ENCODE measurements at regions not wholly inside any gene's neighbourhood (a gene's known extent, or its start where the extent isn't known, plus 50 kb on each side); places are given as distances from the start of the nearest gene placed in this dataset.

GRCh38 chr14:65336191-65336591 lies 76.3 kb upstream of the FUT8 start:
- Histone ChIP-seq H3K27me3 (ENCODE audit: control insufficient read depth, insufficient read depth, low read length) (peaks cover 46% of the 10 kb centered on the region), H3K36me3 (ENCODE audit: control insufficient read depth, insufficient read depth, low read length) (no peaks in the 10 kb centered on the region), H3K9ac (ENCODE audit: low read depth, low read length) (no peak overlapping the region), H3K4me3 (ENCODE audit: low read depth, low read length) (no peak overlapping the region), H3K4me1 (ENCODE audit: control insufficient read depth, insufficient read depth, low read length) (peaks cover 28% of the 10 kb centered on the region), H3K9me3 (ENCODE audit: control insufficient read depth, insufficient read depth, low read length) (no peaks in the 10 kb centered on the region), H3K27ac (ENCODE audit: low read depth, low read length) (no peak overlapping the region)

GRCh38 chr14:65339866-65340265 lies 72.7 kb upstream of the FUT8 start:
- no peak overlapping the region for H3K4me3 ChIP-seq (ENCODE audit: low read depth, low read length)
- H3K27ac ChIP-seq (ENCODE audit: low read depth, low read length): no peak overlapping the region
- peaks cover 26% of the 10 kb centered on the region for H3K27me3 ChIP-seq (ENCODE audit: control insufficient read depth, insufficient read depth, low read length)
- H3K4me1 ChIP-seq (ENCODE audit: control insufficient read depth, insufficient read depth, low read length): peaks cover 15% of the 10 kb centered on the region
- H3K9me3 ChIP-seq (ENCODE audit: control insufficient read depth, insufficient read depth, low read length): no peaks in the 10 kb centered on the region
- H3K36me3 ChIP-seq (ENCODE audit: control insufficient read depth, insufficient read depth, low read length): no peaks in the 10 kb centered on the region
- no peak overlapping the region for H3K9ac ChIP-seq (ENCODE audit: low read depth, low read length)

GRCh38 chr14:65344011-65344410 lies 68.5 kb upstream of the FUT8 start:
- Histone ChIP-seq H3K4me1 (ENCODE audit: control insufficient read depth, insufficient read depth, low read length) (no peaks in the 10 kb centered on the region; the same call in 1 of the 2 replicates), H3K4me3 (ENCODE audit: low read depth, low read length) (no peak overlapping the region), H3K9me3 (ENCODE audit: control insufficient read depth, insufficient read depth, low read length) (no peaks in the 10 kb centered on the region), H3K27ac (ENCODE audit: low read depth, low read length) (no peak overlapping the region), H3K36me3 (ENCODE audit: control insufficient read depth, insufficient read depth, low read length) (no peaks in the 10 kb centered on the region), H3K9ac (ENCODE audit: low read depth, low read length) (no peak overlapping the region), H3K27me3 (ENCODE audit: control insufficient read depth, insufficient read depth, low read length) (no peaks in the 10 kb centered on the region)

GRCh38 chr14:65345266-65345665 lies 67.3 kb upstream of the FUT8 start:
- no peaks in the 10 kb centered on the region for H3K9me3 ChIP-seq (ENCODE audit: control insufficient read depth, insufficient read depth, low read length)
- no peaks in the 10 kb centered on the region for H3K27me3 ChIP-seq (ENCODE audit: control insufficient read depth, insufficient read depth, low read length)
- H3K9ac ChIP-seq (ENCODE audit: low read depth, low read length): no peak overlapping the region
- no peak overlapping the region for H3K27ac ChIP-seq (ENCODE audit: low read depth, low read length)
- H3K4me3 ChIP-seq (ENCODE audit: low read depth, low read length): no peak overlapping the region
- H3K36me3 ChIP-seq (ENCODE audit: control insufficient read depth, insufficient read depth, low read length): no peaks in the 10 kb centered on the region
- no peaks in the 10 kb centered on the region; the same call in 1 of the 2 replicates for H3K4me1 ChIP-seq (ENCODE audit: control insufficient read depth, insufficient read depth, low read length)

- Histone ChIP-seq H3K27ac (ENCODE audit: low read depth, low read length) (no peak overlapping the region), H3K9me3 (ENCODE audit: control insufficient read depth, insufficient read depth, low read length) (no peaks in the 10 kb centered on the region), H3K4me1 (ENCODE audit: control insufficient read depth, insufficient read depth, low read length) (no peaks in the 10 kb centered on the region; the same call in 1 of the 2 replicates), H3K36me3 (ENCODE audit: control insufficient read depth, insufficient read depth, low read length) (no peaks in the 10 kb centered on the region), H3K9ac (ENCODE audit: low read depth, low read length) (no peak overlapping the region), H3K4me3 (ENCODE audit: low read depth, low read length) (no peak overlapping the region), H3K27me3 (ENCODE audit: control insufficient read depth, insufficient read depth, low read length) (no peaks in the 10 kb centered on the region)
These were observed 66.1 kb upstream of the FUT8 start for GRCh38 chr14:65346474-65346873.

- no peak overlapping the region for H3K4me3 ChIP-seq (ENCODE audit: low read depth, low read length)
- no peaks in the 10 kb centered on the region for H3K27me3 ChIP-seq (ENCODE audit: control insufficient read depth, insufficient read depth, low read length)
- no peak overlapping the region for H3K27ac ChIP-seq (ENCODE audit: low read depth, low read length)
- no peaks in the 10 kb centered on the region for H3K9me3 ChIP-seq (ENCODE audit: control insufficient read depth, insufficient read depth, low read length)
- no peaks in the 10 kb centered on the region for H3K36me3 ChIP-seq (ENCODE audit: control insufficient read depth, insufficient read depth, low read length)
- no peaks in the 10 kb centered on the region; the same call in 1 of the 2 replicates for H3K4me1 ChIP-seq (ENCODE audit: control insufficient read depth, insufficient read depth, low read length)
- H3K9ac ChIP-seq (ENCODE audit: low read depth, low read length): no peak overlapping the region
These were observed 65.6 kb upstream of the FUT8 start for GRCh38 chr14:65346895-65347294.

GRCh38 chr14:65348137-65348536 lies 64.4 kb upstream of the FUT8 start:
- no peak overlapping the region for H3K27ac ChIP-seq (ENCODE audit: low read depth, low read length)
- H3K4me1 ChIP-seq (ENCODE audit: control insufficient read depth, insufficient read depth, low read length): no peaks in the 10 kb centered on the region; the same call in 1 of the 2 replicates
- no peaks in the 10 kb centered on the region for H3K9me3 ChIP-seq (ENCODE audit: control insufficient read depth, insufficient read depth, low read length)
- no peaks in the 10 kb centered on the region for H3K36me3 ChIP-seq (ENCODE audit: control insufficient read depth, insufficient read depth, low read length)
- H3K27me3 ChIP-seq (ENCODE audit: control insufficient read depth, insufficient read depth, low read length): no peaks in the 10 kb centered on the region
- no peak overlapping the region for H3K4me3 ChIP-seq (ENCODE audit: low read depth, low read length)
- no peak overlapping the region for H3K9ac ChIP-seq (ENCODE audit: low read depth, low read length)

GRCh38 chr14:65349100-65349499 lies 63.4 kb upstream of the FUT8 start:
- Histone ChIP-seq H3K27ac (ENCODE audit: low read depth, low read length) (no peak overlapping the region), H3K9ac (ENCODE audit: low read depth, low read length) (no peak overlapping the region), H3K4me3 (ENCODE audit: low read depth, low read length) (no peak overlapping the region), H3K4me1 (ENCODE audit: control insufficient read depth, insufficient read depth, low read length) (no peaks in the 10 kb centered on the region; the same call in 1 of the 2 replicates), H3K9me3 (ENCODE audit: control insufficient read depth, insufficient read depth, low read length) (no peaks in the 10 kb centered on the region), H3K36me3 (ENCODE audit: control insufficient read depth, insufficient read depth, low read length) (no peaks in the 10 kb centered on the region), H3K27me3 (ENCODE audit: control insufficient read depth, insufficient read depth, low read length) (no peaks in the 10 kb centered on the region)

GRCh38 chr14:65351493-65352194 lies 60.9 kb upstream of the FUT8 start:
- Histone ChIP-seq H3K27ac (ENCODE audit: low read depth, low read length) (no peak overlapping the region), H3K36me3 (ENCODE audit: control insufficient read depth, insufficient read depth, low read length) (no peaks in the 10 kb centered on the region), H3K4me3 (ENCODE audit: low read depth, low read length) (no peak overlapping the region), H3K9ac (ENCODE audit: low read depth, low read length) (no peak overlapping the region), H3K27me3 (ENCODE audit: control insufficient read depth, insufficient read depth, low read length) (no peaks in the 10 kb centered on the region), H3K9me3 (ENCODE audit: control insufficient read depth, insufficient read depth, low read length) (no peaks in the 10 kb centered on the region), H3K4me1 (ENCODE audit: control insufficient read depth, insufficient read depth, low read length) (peaks cover 9% of the 10 kb centered on the region)

- H3K27me3 ChIP-seq (ENCODE audit: control insufficient read depth, insufficient read depth, low read length): no peaks in the 10 kb centered on the region
- H3K9me3 ChIP-seq (ENCODE audit: control insufficient read depth, insufficient read depth, low read length): no peaks in the 10 kb centered on the region
- H3K4me3 ChIP-seq (ENCODE audit: low read depth, low read length): no peak overlapping the region
- H3K4me1 ChIP-seq (ENCODE audit: control insufficient read depth, insufficient read depth, low read length): peaks cover 9% of the 10 kb centered on the region
- H3K27ac ChIP-seq (ENCODE audit: low read depth, low read length): no peak overlapping the region
- H3K9ac ChIP-seq (ENCODE audit: low read depth, low read length): no peak overlapping the region
- H3K36me3 ChIP-seq (ENCODE audit: control insufficient read depth, insufficient read depth, low read length): no peaks in the 10 kb centered on the region
These were observed 59.5 kb upstream of the FUT8 start for GRCh38 chr14:65352964-65353530.

- H3K4me1 ChIP-seq (ENCODE audit: control insufficient read depth, insufficient read depth, low read length): peaks cover 9% of the 10 kb centered on the region
- H3K9me3 ChIP-seq (ENCODE audit: control insufficient read depth, insufficient read depth, low read length): no peaks in the 10 kb centered on the region
- no peak overlapping the region for H3K27ac ChIP-seq (ENCODE audit: low read depth, low read length)
- H3K27me3 ChIP-seq (ENCODE audit: control insufficient read depth, insufficient read depth, low read length): no peaks in the 10 kb centered on the region
- no peak overlapping the region for H3K4me3 ChIP-seq (ENCODE audit: low read depth, low read length)
- H3K9ac ChIP-seq (ENCODE audit: low read depth, low read length): no peak overlapping the region
- H3K36me3 ChIP-seq (ENCODE audit: control insufficient read depth, insufficient read depth, low read length): no peaks in the 10 kb centered on the region
These were observed 58.4 kb upstream of the FUT8 start for GRCh38 chr14:65354131-65354530.

Measured in HUES48 (cell line).